ENCODE measurements at regions not wholly inside any gene's neighbourhood (a gene's known extent, or its start where the extent isn't known, plus 50 kb on each side); places are given as distances from the start of the nearest gene placed in this dataset.

GRCh38 chr17:72465191-72466024 is 344.6 kb downstream of the SOX9 start:
- Histone ChIP-seq H3K9me3 (no peaks in the 10 kb centered on the region), H3K4me3 (peak overlapping the region in 2 of 4 donors; percentile 32 to 37), H3K4me1 (peaks cover 0 to 30% (median 0%) of the 10 kb centered on the region in 4 donors), H3K27me3 (no peaks in the 10 kb centered on the region), H3K27ac (peak overlapping the region in 3 of 4 donors; percentile 68 to 90 (median 85)), H3K36me3 (no peaks in the 10 kb centered on the region)
- TF ChIP-seq POLR2A (IDR thresholded peaks at IDR 0.05): peak in 1 of 2 donors; percentile 77
- TF ChIP-seq, protein P1, sequence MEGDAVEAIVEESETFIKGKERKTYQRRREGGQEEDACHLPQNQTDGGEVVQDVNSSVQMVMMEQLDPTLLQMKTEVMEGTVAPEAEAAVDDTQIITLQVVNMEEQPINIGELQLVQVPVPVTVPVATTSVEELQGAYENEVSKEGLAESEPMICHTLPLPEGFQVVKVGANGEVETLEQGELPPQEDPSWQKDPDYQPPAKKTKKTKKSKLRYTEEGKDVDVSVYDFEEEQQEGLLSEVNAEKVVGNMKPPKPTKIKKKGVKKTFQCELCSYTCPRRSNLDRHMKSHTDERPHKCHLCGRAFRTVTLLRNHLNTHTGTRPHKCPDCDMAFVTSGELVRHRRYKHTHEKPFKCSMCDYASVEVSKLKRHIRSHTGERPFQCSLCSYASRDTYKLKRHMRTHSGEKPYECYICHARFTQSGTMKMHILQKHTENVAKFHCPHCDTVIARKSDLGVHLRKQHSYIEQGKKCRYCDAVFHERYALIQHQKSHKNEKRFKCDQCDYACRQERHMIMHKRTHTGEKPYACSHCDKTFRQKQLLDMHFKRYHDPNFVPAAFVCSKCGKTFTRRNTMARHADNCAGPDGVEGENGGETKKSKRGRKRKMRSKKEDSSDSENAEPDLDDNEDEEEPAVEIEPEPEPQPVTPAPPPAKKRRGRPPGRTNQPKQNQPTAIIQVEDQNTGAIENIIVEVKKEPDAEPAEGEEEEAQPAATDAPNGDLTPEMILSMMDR (IDR thresholded peaks at IDR 0.05): no peak
- peak in 2 of 3 donors; percentile 87 to 91 for DNase-seq

GRCh38 chr17:72466199-72466598 is 345.4 kb downstream of the SOX9 start:
- H3K36me3 ChIP-seq: no peaks in the 10 kb centered on the region
- H3K4me3 ChIP-seq: peak overlapping the region in 2 of 4 donors; percentile 32 to 37
- no peaks in the 10 kb centered on the region for H3K9me3 ChIP-seq
- H3K27me3 ChIP-seq: no peaks in the 10 kb centered on the region
- peak in 2 of 3 donors; percentile 47 to 61 for DNase-seq
- TF ChIP-seq, protein P1 (IDR thresholded peaks at IDR 0.05): no peak
- TF ChIP-seq POLR2A (IDR thresholded peaks at IDR 0.05): no peak
- peaks cover 0 to 30% (median 0%) of the 10 kb centered on the region in 4 donors for H3K4me1 ChIP-seq
- H3K27ac ChIP-seq: peak overlapping the region in 3 of 4 donors; percentile 68 to 90 (median 85)

DNA sequence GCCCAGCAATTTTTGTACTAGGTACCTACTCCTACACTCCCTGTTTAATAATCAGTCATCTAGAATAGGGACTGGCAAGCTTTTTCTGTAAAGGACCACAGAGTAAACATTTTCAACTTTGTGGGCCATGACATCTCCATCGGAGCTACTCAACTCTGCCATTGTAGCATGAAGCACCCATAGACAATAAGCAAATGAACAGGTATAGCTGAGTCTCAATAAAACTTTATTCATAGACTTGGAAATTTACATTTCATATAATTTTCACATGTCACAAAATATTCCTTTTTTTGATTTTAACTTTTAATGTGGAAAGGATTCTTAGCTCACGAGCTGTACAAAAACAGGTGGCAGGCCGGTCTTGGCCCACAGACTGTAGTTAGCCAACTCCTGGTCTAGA is 345.8 kb downstream of the SOX9 start:
- Histone ChIP-seq H3K4me1 (peaks cover 0 to 31% (median 0%) of the 10 kb centered on the region in 4 donors), H3K27me3 (no peaks in the 10 kb centered on the region), H3K9me3 (no peaks in the 10 kb centered on the region), H3K4me3 (no peak overlapping the region), H3K27ac (peak overlapping the region in 3 of 4 donors; percentile 68 to 90 (median 85)), H3K36me3 (no peaks in the 10 kb centered on the region)
- DNase-seq: no peak
- TF ChIP-seq, protein P1 (IDR thresholded peaks at IDR 0.05): no peak
- no peak for TF ChIP-seq POLR2A (IDR thresholded peaks at IDR 0.05)

DNA sequence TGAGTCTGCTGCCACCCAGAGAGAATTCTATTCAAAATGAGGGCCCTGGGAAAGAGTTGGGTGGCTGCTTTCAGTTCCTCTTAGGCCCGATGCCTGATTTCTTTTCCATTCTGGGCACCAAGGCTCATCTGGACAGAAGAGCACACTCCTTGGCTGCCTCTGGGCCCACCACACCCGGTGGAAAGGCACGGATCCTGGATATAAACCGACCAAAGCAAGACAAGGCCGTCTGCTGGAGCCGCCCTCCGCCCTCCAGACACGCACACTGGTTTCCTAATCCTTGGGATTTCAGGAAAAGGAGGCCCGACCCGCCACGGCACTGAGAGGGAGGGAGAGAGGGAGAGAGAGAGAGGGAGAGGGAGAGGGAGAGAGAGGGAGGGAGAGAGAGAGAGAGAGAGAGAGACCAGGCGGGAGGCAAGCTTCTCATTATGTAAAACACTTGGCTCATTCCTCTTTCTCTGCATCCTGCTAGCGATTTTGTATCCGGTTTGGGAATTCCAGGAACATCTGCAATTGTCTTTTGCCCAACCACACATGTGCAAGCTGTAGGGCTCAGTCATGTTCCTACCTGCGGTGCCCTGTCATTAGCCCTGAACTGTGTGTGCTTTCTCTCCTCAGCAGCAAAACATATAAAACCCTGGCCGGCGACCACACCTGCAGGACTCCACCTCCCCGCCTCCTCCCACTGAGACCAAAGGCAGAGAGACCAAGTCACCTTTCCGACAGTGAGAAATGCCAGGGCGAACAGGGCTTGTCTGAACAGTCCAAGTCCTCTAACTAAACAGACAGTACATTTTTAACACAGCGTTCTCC is 347.2 kb downstream of the SOX9 start:
- TF ChIP-seq, protein P1 (IDR thresholded peaks at IDR 0.05): peak in 1 of 6 experiments; percentile 6
- TF ChIP-seq POLR2A (IDR thresholded peaks at IDR 0.05): peak; percentile 33 to 72
- no peaks in the 10 kb centered on the region for H3K36me3 ChIP-seq
- peak in 2 of 3 donors; percentile 84 to 86 for DNase-seq
- no peaks in the 10 kb centered on the region for H3K27me3 ChIP-seq
- peak overlapping the region in 3 of 4 donors; percentile 46 to 74 (median 56) for H3K27ac ChIP-seq
- no peak overlapping the region for H3K4me3 ChIP-seq
- H3K4me1 ChIP-seq: peaks cover 0 to 45% (median 3%) of the 10 kb centered on the region in 4 donors
- H3K9me3 ChIP-seq: no peaks in the 10 kb centered on the region

- peaks cover 0 to 45% (median 3%) of the 10 kb centered on the region in 4 donors for H3K4me1 ChIP-seq
- no peak for DNase-seq
- H3K9me3 ChIP-seq: no peaks in the 10 kb centered on the region
- H3K36me3 ChIP-seq: no peaks in the 10 kb centered on the region
- H3K27me3 ChIP-seq: no peaks in the 10 kb centered on the region
- TF ChIP-seq, protein P1 (IDR thresholded peaks at IDR 0.05): no peak
- TF ChIP-seq POLR2A (IDR thresholded peaks at IDR 0.05): no peak
- no peak overlapping the region for H3K4me3 ChIP-seq
- H3K27ac ChIP-seq: peak overlapping the region in 3 of 4 donors; percentile 46 to 74 (median 56)
Observed at GRCh38 chr17:72468841-72469240, 348.0 kb downstream of the SOX9 start.

All from Peyer's patch (tissue), 4 donors.